ENCODE measurements at regions not wholly inside any gene's neighbourhood (a gene's known extent, or its start where the extent isn't known, plus 50 kb on each side); places are given as distances from the start of the nearest gene placed in this dataset.

DNA sequence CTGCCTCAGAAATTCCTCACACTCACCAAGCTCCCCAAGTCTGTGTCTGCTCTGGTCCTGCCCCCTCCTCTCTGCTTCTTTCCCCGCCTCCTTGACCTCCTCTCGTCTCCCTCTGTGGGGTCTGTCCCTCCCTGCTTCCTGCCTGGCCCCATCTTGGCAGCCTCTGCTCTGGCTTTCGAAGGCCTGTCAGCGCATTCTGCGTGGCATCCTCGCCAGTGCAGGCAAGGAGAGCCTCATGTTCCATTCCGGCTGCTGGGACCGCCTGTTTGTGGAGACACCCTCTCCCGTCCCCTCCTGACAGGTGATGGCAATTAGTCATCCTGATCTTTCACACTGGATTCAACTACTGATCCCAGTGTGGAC lies 51.7 kb upstream of the COL13A1 start:
- H3K4me3 ChIP-seq (ENCODE audit: control insufficient read depth, low read depth, low read length): no peak overlapping the region
- no peak for TF ChIP-seq CTCF (conservative IDR thresholded peaks at IDR 0.05; ENCODE audit: control insufficient read depth, insufficient read depth, low read depth, low read length)
- DNase-seq (ENCODE audit: low read depth): no peak

GRCh38 chr10:69750725-69751124 lies 51.0 kb upstream of the COL13A1 start:
- no peak for TF ChIP-seq CTCF (conservative IDR thresholded peaks at IDR 0.05; ENCODE audit: control insufficient read depth, insufficient read depth, low read depth, low read length)
- DNase-seq (ENCODE audit: low read depth): no peak
- H3K4me3 ChIP-seq (ENCODE audit: control insufficient read depth, low read depth, low read length): no peak overlapping the region

DNA sequence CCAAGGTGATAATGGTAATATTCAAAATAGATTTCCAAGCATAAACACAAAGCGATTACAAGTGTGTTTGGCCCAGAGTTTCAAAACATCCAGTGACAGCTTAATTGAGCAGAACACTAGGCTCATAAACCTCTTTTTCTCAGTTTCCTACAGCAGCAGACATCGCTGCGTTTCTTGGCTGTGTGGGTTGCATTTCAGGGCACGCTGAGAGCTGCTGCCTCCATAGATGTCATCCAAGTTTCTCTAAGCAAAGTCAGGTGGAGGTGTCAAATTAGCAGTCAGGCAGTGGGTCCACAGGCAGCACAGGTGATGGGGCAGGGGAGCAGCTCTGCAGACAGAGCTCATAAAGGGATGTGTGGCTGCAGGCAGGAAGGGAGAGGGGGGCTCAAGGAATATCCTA lies 50.5 kb upstream of the COL13A1 start:
- no peak for DNase-seq (ENCODE audit: low read depth)
- TF ChIP-seq CTCF (conservative IDR thresholded peaks at IDR 0.05; ENCODE audit: control insufficient read depth, insufficient read depth, low read depth, low read length): no peak
- H3K4me3 ChIP-seq (ENCODE audit: control insufficient read depth, low read depth, low read length): no peak overlapping the region

Measured in fibroblast of mammary gland (primary cell).